CD4-positive, alpha-beta T cell (primary cell): ENCODE measurements at regions not wholly inside any gene's neighbourhood (a gene's known extent, or its start where the extent isn't known, plus 50 kb on each side); places are given as distances from the start of the nearest gene placed in this dataset.

ENCODE experiments used
- ATAC-seq: fragments of 200-7000 bp; cut with Tn5 transposase; one replicate; pipeline ENCODE4 v1.10.0; 2022; ENCODE audit warnings: mild to moderate bottlenecking; ENCODE audit not compliant: poor library complexity
- CTCF ChIA-PET: fragments of 350-600 bp; sonication (Branson Sonifier 250); formaldehyde crosslinking; loops from one replicate; lab custom pipeline; 2021; ENCODE audit warnings: antibody characterized with exemption, inconsistent platforms; lab: Charles Lee
- POLR2A ChIA-PET: fragments of 350-600 bp; sonication (Branson Sonifier 250); formaldehyde crosslinking; loops from one replicate; lab custom pipeline; 2021; ENCODE audit warnings: antibody characterized with exemption, inconsistent platforms; lab: Charles Lee
- DNase-seq, 14 experiments: peaks; one replicate each; pipeline ENCODE4 v3.0.0-alpha.2; 2013 to 2020; ENCODE audit warnings: mixed read lengths in 2 of 14
- H3K27ac ChIP-seq, 2 donors: one replicate each; pipeline versions ENCODE4 v1.5.1 to v1.7.0; 2013; ENCODE audit warnings: low read length in 2 of 2, low read depth in 1 of 2, mild to moderate bottlenecking in 1 of 2
- H3K27me3 ChIP-seq, 2 experiments: 1 replicate in 1 of 2; 2 replicates in 1 of 2; pipeline versions ENCODE4 v1.6.1 to v1.7.0; 2013; ENCODE audit warnings: low read length in 2 of 2, control low read depth in 1 of 2, mild to moderate bottlenecking in 1 of 2, moderate library complexity in 1 of 2; ENCODE audit not compliant: insufficient read depth in 2 of 2, control insufficient read depth in 1 of 2
- H3K36me3 ChIP-seq: one replicate; pipeline ENCODE4 v1.6.1; 2013; ENCODE audit warnings: low read length, control low read depth; ENCODE audit not compliant: insufficient read depth
- H3K4me1 ChIP-seq: one replicate; pipeline ENCODE4 v1.6.1; 2013; ENCODE audit warnings: low read length, control low read depth; ENCODE audit not compliant: insufficient read depth
- H3K4me3 ChIP-seq: one replicate; pipeline ENCODE4 v1.5.1; 2013; ENCODE audit warnings: mild to moderate bottlenecking, low read length, moderate library complexity
- H3K9me3 ChIP-seq, 2 experiments: 1 replicate in 1 of 2; 2 replicates in 1 of 2; pipeline versions ENCODE4 v1.6.1 to v1.7.0; 2013; ENCODE audit warnings: low read length in 2 of 2, mild to moderate bottlenecking in 2 of 2, control low read depth in 1 of 2, moderate library complexity in 1 of 2; ENCODE audit not compliant: control insufficient read depth in 1 of 2, insufficient read depth in 1 of 2
- H3K27ac Mint-ChIP-seq: one replicate; pipeline ENCODE4 v1.8.0; 2020; ENCODE audit warnings: mixed read lengths
- H3K27me3 Mint-ChIP-seq: one replicate; pipeline ENCODE4 v1.8.0; 2021; ENCODE audit warnings: mixed read lengths
- H3K36me3 Mint-ChIP-seq: one replicate; pipeline ENCODE4 v1.8.0; 2021; ENCODE audit warnings: low read depth, mixed read lengths
- H3K4me1 Mint-ChIP-seq: one replicate; pipeline ENCODE4 v1.8.0; 2021; ENCODE audit warnings: low read depth, mixed read lengths
- H3K4me3 Mint-ChIP-seq: one replicate; pipeline ENCODE4 v1.8.0; 2020; ENCODE audit warnings: mild to moderate bottlenecking, mixed read lengths
- H3K9me3 Mint-ChIP-seq: one replicate; pipeline ENCODE4 v1.8.0; 2020; ENCODE audit warnings: mixed read lengths
- CTCF ChIP-seq: fragments of 200-600 bp; IDR thresholded peaks from one replicate; pipeline ENCODE4 v1.8.0; 2022; ENCODE audit warnings: antibody characterized with exemption, mild to moderate bottlenecking
- intact Hi-C, 2 experiments: fragments of 100-400 bp; cut with DNase I in 1 of 2; cut with micrococcal nuclease in 1 of 2; formaldehyde crosslinking; loops; one replicate each; pipeline versions ENCODE4 v1.15.1 to v1.9.0; 2023 to 2025; cut with DNase I, micrococcal nuclease

DNA sequence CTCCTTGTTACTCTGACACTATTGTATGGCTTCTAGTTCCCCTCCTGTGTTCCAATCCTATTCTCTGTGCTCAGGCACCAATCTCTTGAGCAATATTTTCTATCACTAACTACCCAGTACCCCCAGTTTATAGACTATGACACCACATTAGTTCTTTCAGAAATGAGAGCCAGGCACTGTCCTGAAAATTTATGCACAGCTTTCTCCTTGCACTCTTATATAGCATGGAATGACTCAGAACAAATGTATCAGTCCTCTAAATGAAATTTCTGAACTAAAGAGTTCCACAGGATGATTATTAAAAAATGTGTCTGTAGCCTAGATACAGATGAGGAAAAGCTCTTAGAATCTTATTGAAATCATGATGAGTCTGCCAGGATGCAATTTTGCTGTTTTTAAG lies 489.9 kb downstream of the XPNPEP1 start:
- no peaks in the 10 kb centered on the region for H3K9me3 Mint-ChIP-seq

GRCh38 chr10:109432281-109432680 lies 491.0 kb downstream of the XPNPEP1 start:
- POLR2A ChIA-PET: no interaction called here
- Histone ChIP-seq H3K9me3 (no peaks in the 10 kb centered on the region), H3K27ac (no peak overlapping the region), H3K27me3 (no peaks in the 10 kb centered on the region), H3K36me3 (no peaks in the 10 kb centered on the region), H3K4me3 (no peak overlapping the region), H3K4me1 (no peaks in the 10 kb centered on the region)
- Mint-ChIP-seq H3K4me3 (no peak overlapping the region), H3K9me3 (no peaks in the 10 kb centered on the region), H3K36me3 (no peaks in the 10 kb centered on the region), H3K27me3 (no peaks in the 10 kb centered on the region), H3K27ac (no peak overlapping the region), H3K4me1 (no peaks in the 10 kb centered on the region)
- intact Hi-C loops: no loop called here
- CTCF ChIA-PET: no interaction called here
- ATAC-seq (no peak), DNase-seq (no peak)
- no peak for TF ChIP-seq CTCF

More for the DNA sequence above, 489.9 kb downstream of the XPNPEP1 start:
- ChIA-PET CTCF (no interaction called here), POLR2A (no interaction called here)
- Histone ChIP-seq H3K4me1 (no peaks in the 10 kb centered on the region), H3K27me3 (no peaks in the 10 kb centered on the region), H3K9me3 (no peaks in the 10 kb centered on the region), H3K36me3 (no peaks in the 10 kb centered on the region), H3K27ac (no peak overlapping the region), H3K4me3 (no peak overlapping the region)
- intact Hi-C loops: no loop called here
- no peaks in the 10 kb centered on the region for H3K27me3 Mint-ChIP-seq
- no peak overlapping the region for H3K4me3 Mint-ChIP-seq
- no peaks in the 10 kb centered on the region for H3K4me1 Mint-ChIP-seq
- no peak for TF ChIP-seq CTCF
- ATAC-seq: no peak
- no peaks in the 10 kb centered on the region for H3K36me3 Mint-ChIP-seq
- no peak overlapping the region for H3K27ac Mint-ChIP-seq
- no peak for DNase-seq

- H3K9me3 ChIP-seq: no peaks in the 10 kb centered on the region
- ChIA-PET CTCF (no interaction called here), POLR2A (no interaction called here)
- H3K36me3 ChIP-seq: no peaks in the 10 kb centered on the region
- H3K4me3 ChIP-seq: no peak overlapping the region
- Mint-ChIP-seq H3K9me3 (no peaks in the 10 kb centered on the region), H3K27me3 (no peaks in the 10 kb centered on the region), H3K4me3 (no peak overlapping the region), H3K36me3 (no peaks in the 10 kb centered on the region), H3K27ac (no peak overlapping the region), H3K4me1 (no peaks in the 10 kb centered on the region)
- ATAC-seq (no peak), DNase-seq (no peak)
- intact Hi-C loops: no loop called here
- no peak for TF ChIP-seq CTCF
- no peaks in the 10 kb centered on the region for H3K4me1 ChIP-seq
- H3K27ac ChIP-seq: no peak overlapping the region
- H3K27me3 ChIP-seq: no peaks in the 10 kb centered on the region
Observed at GRCh38 chr10:109430799-109431198, 492.5 kb downstream of the XPNPEP1 start.
